Stimulated activated CD4-positive, alpha-beta T cell treated with anti-CD3 and anti-CD28 coated beads, Interleukin-15, amount 100 ng/mL, for 24 hours (primary cell): ENCODE measurements at regions not wholly inside any gene's neighbourhood (a gene's known extent, or its start where the extent isn't known, plus 50 kb on each side); places are given as distances from the start of the nearest gene placed in this dataset.

Experiments
- DNase-seq: peaks from one replicate; pipeline ENCODE4 v3.0.0-alpha.2; 2020

- no peak for DNase-seq
These were observed 361.3 kb upstream of the TMTC1 start for GRCh38 chr12:30144777-30145683.

DNA sequence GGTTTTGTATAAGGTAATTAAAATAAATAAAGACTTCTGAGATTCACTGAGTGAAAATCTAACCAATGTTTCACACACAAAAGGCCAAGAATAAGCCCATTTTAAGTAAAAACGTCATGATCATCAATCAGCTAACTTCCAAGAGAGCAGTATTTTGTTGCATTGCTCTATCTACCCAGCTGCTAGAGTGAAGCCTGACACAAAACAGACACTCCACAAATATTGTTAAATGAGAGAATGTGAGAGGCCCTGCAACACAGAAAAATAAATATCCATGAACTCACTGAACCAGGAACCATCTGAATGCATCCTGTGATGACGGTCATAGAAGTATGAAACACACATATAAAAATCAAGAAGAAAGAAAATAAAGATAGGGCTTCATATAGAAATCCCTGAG, 358.6 kb upstream of the TMTC1 start:
- no peak for DNase-seq

- DNase-seq, result no peak
These were observed 354.7 kb upstream of the TMTC1 start for GRCh38 chr12:30138483-30138882.

GRCh38 chr12:30136696-30137095, 353.0 kb upstream of the TMTC1 start:
- no peak for DNase-seq

DNA sequence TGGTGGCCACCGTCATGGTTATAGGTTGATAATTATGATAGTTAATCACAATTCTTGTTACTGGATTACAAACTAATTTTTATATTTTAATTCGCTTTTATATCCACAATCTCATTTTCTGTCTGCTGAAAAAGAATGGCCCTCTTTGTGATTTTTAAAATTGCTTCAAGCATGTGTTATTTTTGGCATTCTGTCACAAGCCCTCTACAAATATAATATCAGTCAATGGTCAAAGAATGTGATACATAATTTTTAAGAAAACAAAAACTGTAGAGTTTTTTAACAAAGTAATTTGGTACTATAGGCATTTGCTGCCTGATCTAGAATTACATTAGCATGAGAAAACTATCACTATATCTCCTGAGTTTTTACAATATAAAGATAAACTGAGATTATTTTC, 352.0 kb upstream of the TMTC1 start:
- no peak for DNase-seq

- no peak for DNase-seq
These were observed 350.5 kb upstream of the TMTC1 start for GRCh38 chr12:30134229-30134628.

- no peak for DNase-seq
These were observed 343.2 kb upstream of the TMTC1 start for GRCh38 chr12:30126944-30127343.

GRCh38 chr12:30120522-30120921, 336.8 kb upstream of the TMTC1 start:
- DNase-seq, result no peak

GRCh38 chr12:30117483-30117882, 333.7 kb upstream of the TMTC1 start:
- no peak for DNase-seq

GRCh38 chr12:30111719-30112118, 328.0 kb upstream of the TMTC1 start:
- DNase-seq, result no peak

GRCh38 chr12:30110958-30111586, 327.3 kb upstream of the TMTC1 start:
- no peak for DNase-seq

GRCh38 chr12:30110498-30110897, 326.8 kb upstream of the TMTC1 start:
- DNase-seq, result no peak

- no peak for DNase-seq
These were observed 324.9 kb upstream of the TMTC1 start for GRCh38 chr12:30108666-30109065.

DNA sequence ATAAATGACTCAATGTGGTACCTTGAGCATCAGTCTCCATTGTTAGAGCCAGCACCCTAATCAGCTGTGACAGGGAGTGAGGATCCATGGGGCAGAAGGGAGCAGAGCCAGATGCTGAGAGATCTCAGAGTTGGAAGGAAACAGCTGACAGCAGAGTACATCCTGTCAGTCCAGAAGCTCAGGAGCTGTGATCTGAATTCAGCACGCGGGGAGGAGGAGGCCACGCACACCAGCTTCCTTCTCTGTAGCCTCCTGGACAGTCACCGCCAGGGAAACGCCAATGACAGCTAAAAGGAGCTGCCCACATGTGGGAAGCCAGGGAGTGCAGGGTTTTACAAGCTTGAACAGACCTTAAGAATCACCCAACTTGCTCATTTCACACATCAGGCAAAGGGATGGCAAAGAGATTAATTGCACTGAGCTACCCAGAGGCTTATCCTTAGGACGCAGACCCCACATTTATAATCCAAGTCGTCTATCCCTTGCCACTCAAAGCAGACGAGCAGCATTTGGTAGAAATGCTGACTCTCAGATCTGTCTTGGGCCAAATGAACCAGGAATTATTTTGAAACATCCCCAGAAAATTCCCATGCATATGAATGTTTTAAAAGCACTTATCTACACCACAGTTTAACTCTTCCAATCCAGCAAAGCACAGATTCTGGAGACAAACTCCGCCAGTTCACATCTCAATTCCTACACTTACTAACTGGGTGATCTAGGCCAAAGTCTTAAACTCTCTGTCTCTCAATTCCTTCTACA, 322.6 kb upstream of the TMTC1 start:
- no peak for DNase-seq

DNA sequence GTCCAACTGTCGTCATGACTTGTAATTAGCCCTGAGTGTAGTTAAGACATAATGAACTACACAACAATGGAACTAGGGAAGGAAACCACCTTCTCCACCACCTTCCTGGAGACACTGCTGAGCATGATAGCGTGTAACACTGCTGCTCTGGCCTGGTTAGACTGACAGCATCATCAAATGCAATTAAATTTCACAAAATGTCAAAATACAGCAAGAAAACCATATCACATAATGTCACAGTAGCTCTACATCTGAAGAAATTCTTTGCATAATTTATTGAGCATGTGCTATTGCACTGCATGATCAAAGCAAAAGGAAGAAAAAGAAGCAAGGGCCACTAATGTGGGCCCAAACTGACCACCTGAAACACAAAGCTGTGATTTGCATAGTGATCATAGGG, 321.8 kb upstream of the TMTC1 start:
- no peak for DNase-seq

DNA sequence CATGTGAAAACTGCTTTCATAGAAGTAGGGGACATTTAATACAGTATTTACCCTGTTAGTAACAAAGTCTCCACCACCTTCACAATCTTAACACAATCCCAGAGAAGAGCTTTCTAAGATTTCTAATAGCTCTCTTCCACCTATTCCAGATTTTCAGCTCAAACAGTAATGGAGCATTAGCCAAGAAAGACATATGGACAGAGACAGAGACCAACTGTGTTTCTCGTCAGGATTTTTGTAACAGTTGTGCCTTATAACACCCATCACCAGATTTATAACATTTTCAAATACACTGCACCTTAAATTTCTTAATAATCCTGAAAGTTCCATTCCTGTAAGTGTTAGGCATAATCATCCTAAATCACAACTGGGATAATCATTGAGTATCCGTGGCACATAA, 321.2 kb upstream of the TMTC1 start:
- DNase-seq, result no peak

GRCh38 chr12:30100741-30101140, 317.0 kb upstream of the TMTC1 start:
- no peak for DNase-seq

- DNase-seq, result no peak
These were observed 314.9 kb upstream of the TMTC1 start for GRCh38 chr12:30098677-30099076.

DNA sequence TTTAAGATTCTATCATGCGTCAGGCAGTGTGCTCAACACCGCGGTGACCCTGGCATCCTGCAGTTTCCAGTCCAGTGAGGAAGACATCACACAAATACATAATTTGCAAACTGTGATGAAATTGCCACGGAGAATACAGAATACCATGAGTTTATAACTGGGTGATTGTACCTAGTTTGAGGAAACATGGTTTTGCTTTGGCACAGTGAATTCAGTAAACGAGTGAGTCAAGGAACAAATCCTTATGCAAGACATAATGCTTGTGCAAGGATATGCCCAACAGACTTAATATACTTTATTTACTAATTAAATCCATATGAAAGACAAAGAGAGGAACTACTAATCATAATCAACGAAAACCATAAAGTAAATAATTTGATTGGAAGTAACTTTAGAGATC, 311.8 kb upstream of the TMTC1 start:
- DNase-seq, result no peak

- no peak for DNase-seq
These were observed 309.4 kb upstream of the TMTC1 start for GRCh38 chr12:30092983-30093617.

GRCh38 chr12:30090258-30090657, 306.5 kb upstream of the TMTC1 start:
- no peak for DNase-seq

DNA sequence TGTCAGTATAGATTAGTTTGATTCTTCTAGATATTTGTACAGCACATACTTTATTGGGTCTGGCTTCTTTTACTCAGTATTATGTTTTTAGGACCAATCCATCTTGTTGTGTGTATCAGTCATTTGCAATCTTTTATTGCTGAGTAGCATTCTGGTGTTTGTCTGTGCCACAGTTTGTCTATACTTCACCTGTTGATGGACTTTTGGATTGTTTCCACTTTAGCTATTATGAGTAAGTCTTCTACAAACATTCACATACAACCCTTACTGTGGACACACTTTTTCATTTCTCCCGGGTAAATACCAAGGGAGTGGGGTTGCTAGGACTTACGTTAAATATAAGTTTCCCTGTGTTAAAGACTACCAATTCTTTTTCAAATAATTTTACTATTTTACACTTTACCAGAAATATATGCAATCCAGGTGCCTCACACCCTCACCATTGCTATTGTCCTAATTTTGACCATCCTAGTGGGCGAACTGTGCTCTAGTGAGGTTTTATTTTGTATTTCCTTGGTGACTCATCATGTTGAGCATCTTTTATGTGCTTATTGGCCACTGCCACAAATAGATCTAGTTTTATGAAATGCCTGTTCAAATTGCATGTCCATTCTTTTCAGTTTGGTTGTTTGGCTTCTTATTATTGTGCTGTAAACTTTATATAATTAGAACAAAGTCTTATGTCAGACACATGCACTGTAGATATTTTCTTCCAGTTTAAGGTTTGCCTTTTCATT, 304.7 kb upstream of the TMTC1 start:
- DNase-seq, result no peak

GRCh38 chr12:30082381-30082780, 298.6 kb upstream of the TMTC1 start:
- no peak for DNase-seq
